SK-N-MC (cell line): ENCODE measurements at regions not wholly inside any gene's neighbourhood (a gene's known extent, or its start where the extent isn't known, plus 50 kb on each side); places are given as distances from the start of the nearest gene placed in this dataset.

Experiments used
- EZH2 ChIP-seq: fragments of 200-600 bp; sonication (generic); IDR thresholded peaks from one replicate; pipeline ENCODE4 v1.6.1; 2017; ENCODE audit warnings: antibody characterized with exemption
- POLR2AphosphoS5 ChIP-seq: IDR thresholded peaks from 2 replicates; pipeline ENCODE4 v1.6.1; 2012; ENCODE audit warnings: mild to moderate bottlenecking, low read depth, low read length, borderline replicate concordance

DNA sequence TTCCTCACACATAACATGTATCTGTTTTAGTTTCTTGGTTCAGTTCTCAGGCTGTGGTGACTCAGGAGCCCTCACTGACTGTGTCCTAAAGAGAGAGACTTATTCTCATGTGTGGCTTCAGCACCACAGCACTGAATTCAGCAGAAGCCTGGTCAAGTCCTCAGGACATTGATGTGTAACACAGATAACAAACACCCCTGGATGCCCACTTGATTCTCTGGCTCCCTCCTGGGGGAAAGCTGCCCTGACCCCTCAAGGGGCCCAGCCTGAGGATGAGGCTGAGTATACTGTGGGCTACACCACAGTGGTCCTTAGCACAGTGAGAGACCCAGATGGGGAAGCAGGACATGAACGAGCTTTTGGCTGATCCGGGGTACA lies 87.2 kb upstream of the VPREB1 start:
- no peak for TF ChIP-seq EZH2
- TF ChIP-seq POLR2AphosphoS5, result no peak
